ENCODE measurements at regions not wholly inside any gene's neighbourhood (a gene's known extent, or its start where the extent isn't known, plus 50 kb on each side); places are given as distances from the start of the nearest gene placed in this dataset.

GRCh38 chr7:113454597-113455169, 336.3 kb upstream of the SMIM30 start:
- Histone ChIP-seq H3K79me2 (ENCODE audit: control insufficient read depth, insufficient read depth, low read length, poor library complexity) (no peaks in the 10 kb centered on the region), H2AFZ (ENCODE audit: insufficient read depth, low read length, poor library complexity) (no peak overlapping the region), H3K9me3 (ENCODE audit: insufficient read depth, low read depth, low read length) (peaks cover 1% of the 10 kb centered on the region), H3K14ac (ENCODE audit: low read length) (no peak overlapping the region), H2BK12ac (ENCODE audit: low read length) (no peak overlapping the region), H2BK120ac (ENCODE audit: insufficient read depth, low read length, poor library complexity) (no peak overlapping the region), H4K12ac (ENCODE audit: low read depth, low read length) (no peak overlapping the region), H3K27me3 (ENCODE audit: insufficient read depth, low read length) (no peaks in the 10 kb centered on the region), H2BK5ac (ENCODE audit: low read depth, low read length, poor library complexity) (no peak overlapping the region), H4K91ac (ENCODE audit: low read depth, low read length) (no peak overlapping the region), H3K18ac (ENCODE audit: low read length) (no peak overlapping the region), H3K4me1 (ENCODE audit: control insufficient read depth in 1 of 2, insufficient read depth in 2 of 2, low read length in 2 of 2) (no peaks in the 10 kb centered on the region), H3K4me2 (ENCODE audit: low read length) (no peak overlapping the region), H4K8ac (ENCODE audit: low read depth, low read length) (no peak overlapping the region), H3K4me3 (ENCODE audit: low read depth, low read length) (no peak overlapping the region), H3K4ac (ENCODE audit: low read depth, low read length) (no peak overlapping the region), H3K36me3 (ENCODE audit: control insufficient read depth in 1 of 2, insufficient read depth in 2 of 2, low read length in 2 of 2) (no peaks in the 10 kb centered on the region), H3K79me1 (ENCODE audit: low read length) (no peaks in the 10 kb centered on the region), H3K23ac (ENCODE audit: low read length) (no peak overlapping the region), H3K27ac (ENCODE audit: low read depth, low read length) (no peak overlapping the region), H3K9ac (ENCODE audit: low read length) (no peak overlapping the region), H2AK5ac (ENCODE audit: low read length) (no peak overlapping the region)
- no CpG with 5 or more reads among the region's 3 CpGs for WGBS (ENCODE audit: extremely low coverage, insufficient coverage, insufficient read length)
- no peak for DNase-seq

- WGBS (ENCODE audit: extremely low coverage, insufficient coverage, insufficient read length): no CpG with 5 or more reads among the region's 4 CpGs
Observed at GRCh38 chr7:113452245-113452644, 333.9 kb upstream of the SMIM30 start.

GRCh38 chr7:113446791-113447190, 328.4 kb upstream of the SMIM30 start:
- Histone ChIP-seq H3K27ac (ENCODE audit: low read depth, low read length) (no peak overlapping the region), H3K4ac (ENCODE audit: low read depth, low read length) (no peak overlapping the region), H3K4me1 (ENCODE audit: control insufficient read depth in 1 of 2, insufficient read depth in 2 of 2, low read length in 2 of 2) (no peaks in the 10 kb centered on the region), H3K14ac (ENCODE audit: low read length) (no peak overlapping the region), H3K27me3 (ENCODE audit: insufficient read depth, low read length) (no peaks in the 10 kb centered on the region), H2AK5ac (ENCODE audit: low read length) (no peak overlapping the region), H2BK12ac (ENCODE audit: low read length) (no peak overlapping the region), H3K18ac (ENCODE audit: low read length) (no peak overlapping the region), H2BK120ac (ENCODE audit: insufficient read depth, low read length, poor library complexity) (no peak overlapping the region), H3K79me1 (ENCODE audit: low read length) (no peaks in the 10 kb centered on the region), H3K23ac (ENCODE audit: low read length) (no peak overlapping the region), H3K9me3 (ENCODE audit: insufficient read depth, low read depth, low read length) (no peaks in the 10 kb centered on the region), H3K4me3 (ENCODE audit: low read depth, low read length) (no peak overlapping the region), H2AFZ (ENCODE audit: insufficient read depth, low read length, poor library complexity) (no peak overlapping the region), H3K36me3 (ENCODE audit: control insufficient read depth in 1 of 2, insufficient read depth in 2 of 2, low read length in 2 of 2) (no peaks in the 10 kb centered on the region), H3K4me2 (ENCODE audit: low read length) (no peak overlapping the region), H4K8ac (ENCODE audit: low read depth, low read length) (no peak overlapping the region), H4K12ac (ENCODE audit: low read depth, low read length) (no peak overlapping the region), H3K79me2 (ENCODE audit: control insufficient read depth, insufficient read depth, low read length, poor library complexity) (no peaks in the 10 kb centered on the region), H2BK5ac (ENCODE audit: low read depth, low read length, poor library complexity) (no peak overlapping the region), H3K9ac (ENCODE audit: low read length) (no peak overlapping the region), H4K91ac (ENCODE audit: low read depth, low read length) (no peak overlapping the region)
- WGBS (ENCODE audit: extremely low coverage, insufficient coverage, insufficient read length): no CpG with 5 or more reads among the region's 2 CpGs
- DNase-seq: no peak

More at GRCh38 chr7:113452245-113452644, 333.9 kb upstream of the SMIM30 start:
- Histone ChIP-seq H4K12ac (ENCODE audit: low read depth, low read length) (no peak overlapping the region), H3K4me3 (ENCODE audit: low read depth, low read length) (no peak overlapping the region), H3K18ac (ENCODE audit: low read length) (no peak overlapping the region), H3K27me3 (ENCODE audit: insufficient read depth, low read length) (no peaks in the 10 kb centered on the region), H2AK5ac (ENCODE audit: low read length) (no peak overlapping the region), H3K9me3 (ENCODE audit: insufficient read depth, low read depth, low read length) (peaks cover 1% of the 10 kb centered on the region), H3K27ac (ENCODE audit: low read depth, low read length) (no peak overlapping the region), H3K79me2 (ENCODE audit: control insufficient read depth, insufficient read depth, low read length, poor library complexity) (no peaks in the 10 kb centered on the region), H4K8ac (ENCODE audit: low read depth, low read length) (no peak overlapping the region), H2BK120ac (ENCODE audit: insufficient read depth, low read length, poor library complexity) (no peak overlapping the region), H3K14ac (ENCODE audit: low read length) (no peak overlapping the region), H3K4me1 (ENCODE audit: control insufficient read depth in 1 of 2, insufficient read depth in 2 of 2, low read length in 2 of 2) (no peaks in the 10 kb centered on the region), H3K9ac (ENCODE audit: low read length) (no peak overlapping the region), H2BK5ac (ENCODE audit: low read depth, low read length, poor library complexity) (no peak overlapping the region), H3K23ac (ENCODE audit: low read length) (no peak overlapping the region), H3K4me2 (ENCODE audit: low read length) (no peak overlapping the region), H3K36me3 (ENCODE audit: control insufficient read depth in 1 of 2, insufficient read depth in 2 of 2, low read length in 2 of 2) (no peaks in the 10 kb centered on the region), H3K79me1 (ENCODE audit: low read length) (no peaks in the 10 kb centered on the region), H2AFZ (ENCODE audit: insufficient read depth, low read length, poor library complexity) (no peak overlapping the region), H3K4ac (ENCODE audit: low read depth, low read length) (no peak overlapping the region), H4K91ac (ENCODE audit: low read depth, low read length) (no peak overlapping the region), H2BK12ac (ENCODE audit: low read length) (no peak overlapping the region)
- DNase-seq: no peak

GRCh38 chr7:113446391-113446790, 328.0 kb upstream of the SMIM30 start:
- no peak for DNase-seq

More at GRCh38 chr7:113446391-113446790, 328.0 kb upstream of the SMIM30 start:
- no peak overlapping the region for H2AFZ ChIP-seq (ENCODE audit: insufficient read depth, low read length, poor library complexity)
- H3K36me3 ChIP-seq (ENCODE audit: control insufficient read depth in 1 of 2, insufficient read depth in 2 of 2, low read length in 2 of 2): no peaks in the 10 kb centered on the region
- no peaks in the 10 kb centered on the region for H3K79me2 ChIP-seq (ENCODE audit: control insufficient read depth, insufficient read depth, low read length, poor library complexity)
- H3K14ac ChIP-seq (ENCODE audit: low read length): no peak overlapping the region
- H2BK12ac ChIP-seq (ENCODE audit: low read length): no peak overlapping the region
- H3K23ac ChIP-seq (ENCODE audit: low read length): no peak overlapping the region
- H3K27me3 ChIP-seq (ENCODE audit: insufficient read depth, low read length): no peaks in the 10 kb centered on the region
- H3K9me3 ChIP-seq (ENCODE audit: insufficient read depth, low read depth, low read length): no peaks in the 10 kb centered on the region
- no peak overlapping the region for H2BK120ac ChIP-seq (ENCODE audit: insufficient read depth, low read length, poor library complexity)
- H3K18ac ChIP-seq (ENCODE audit: low read length): no peak overlapping the region
- H2BK5ac ChIP-seq (ENCODE audit: low read depth, low read length, poor library complexity): no peak overlapping the region
- H3K4me1 ChIP-seq (ENCODE audit: control insufficient read depth in 1 of 2, insufficient read depth in 2 of 2, low read length in 2 of 2): no peaks in the 10 kb centered on the region
- H4K12ac ChIP-seq (ENCODE audit: low read depth, low read length): no peak overlapping the region
- H3K9ac ChIP-seq (ENCODE audit: low read length): no peak overlapping the region
- no peak overlapping the region for H3K4me2 ChIP-seq (ENCODE audit: low read length)
- no peaks in the 10 kb centered on the region for H3K79me1 ChIP-seq (ENCODE audit: low read length)
- H3K4ac ChIP-seq (ENCODE audit: low read depth, low read length): no peak overlapping the region
- no peak overlapping the region for H3K4me3 ChIP-seq (ENCODE audit: low read depth, low read length)
- no peak overlapping the region for H4K8ac ChIP-seq (ENCODE audit: low read depth, low read length)
- no peak overlapping the region for H4K91ac ChIP-seq (ENCODE audit: low read depth, low read length)
- no peak overlapping the region for H3K27ac ChIP-seq (ENCODE audit: low read depth, low read length)
- H2AK5ac ChIP-seq (ENCODE audit: low read length): no peak overlapping the region
